ENCODE measurements at regions not wholly inside any gene's neighbourhood (a gene's known extent, or its start where the extent isn't known, plus 50 kb on each side); places are given as distances from the start of the nearest gene placed in this dataset.

DNA sequence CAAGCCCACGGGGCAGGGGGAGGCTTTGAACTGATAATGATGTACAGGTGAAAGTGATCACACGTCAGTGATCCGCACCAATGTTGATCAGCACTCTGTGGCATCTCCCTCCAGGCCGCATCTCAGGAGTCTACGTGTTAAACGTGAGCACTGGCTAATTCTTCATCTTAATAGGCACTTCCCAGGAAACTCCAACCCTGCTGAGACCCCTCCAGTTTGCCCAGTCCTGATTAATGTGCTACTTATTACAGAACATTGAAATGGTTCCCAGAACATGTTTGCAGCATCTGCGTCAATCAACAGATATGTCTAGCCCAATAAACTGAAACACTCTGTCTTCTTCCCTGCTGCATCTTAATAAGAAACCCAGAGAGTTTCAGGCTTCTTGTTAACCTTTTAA, 298.4 kb downstream of the DEPDC1B start:
- FAIRE-seq (no peak), DNase-seq (ENCODE audit: low read depth, low spot score) (no peak)
- intact Hi-C loops (cut with micrococcal nuclease) (no loop called here), dilution Hi-C loops (cut with MboI; ENCODE audit: extremely low pct_ligation_motif_present, low sequenced_read_pairs) (no loop called here)
- no peak overlapping the region for H3K27ac ChIP-seq (ENCODE audit: insufficient read depth, low read depth, low read length)
- no peaks in the 10 kb centered on the region for H4K20me1 ChIP-seq (replicated peaks; ENCODE audit: control insufficient read depth, extremely low read depth, insufficient read depth, low read length)
- H3K9ac ChIP-seq (replicated peaks; ENCODE audit: extremely low read depth, insufficient read depth, low read length): no peak overlapping the region
- no peaks in the 10 kb centered on the region for H3K4me1 ChIP-seq (ENCODE audit: control insufficient read depth, extremely low read depth, insufficient read depth, low read length)
- H3K4me3 ChIP-seq (replicated peaks in 1 of 3; ENCODE audit: insufficient read depth in 1 of 3, low read depth in 1 of 3, low read length in 3 of 3): no peak overlapping the region
- no peaks in the 10 kb centered on the region for H3K9me3 ChIP-seq (replicated peaks; ENCODE audit: control insufficient read depth, insufficient read depth, low read length)
- H3K9me1 ChIP-seq (replicated peaks; ENCODE audit: control insufficient read depth, extremely low read depth, insufficient read depth, low read length): no peaks in the 10 kb centered on the region
- TF ChIP-seq MYC (IDR thresholded peaks at IDR 0.05; ENCODE audit: low read depth, low read length) (no peak), POLR2AphosphoS5 (IDR thresholded peaks at IDR 0.05; ENCODE audit: insufficient read depth, low read depth, low read length) (no peak), GATA2 (IDR thresholded peaks at IDR 0.05; ENCODE audit: insufficient read depth, insufficient read length, low read depth, low read length) (no peak), JUN (IDR thresholded peaks at IDR 0.05; ENCODE audit: borderline replicate concordance, insufficient read depth, insufficient read length, low read depth) (no peak), EZH2 (IDR thresholded peaks at IDR 0.05; ENCODE audit: borderline replicate concordance, low read depth, low read length, severe bottlenecking) (no peak)
- H3K4me2 ChIP-seq (ENCODE audit: insufficient read depth, low read length): no peak overlapping the region
- ChIA-PET CTCF (no interaction called here), POLR2A (no interaction called here)
- no peak overlapping the region for H2AFZ ChIP-seq (ENCODE audit: low read depth, low read length)
- H3K79me2 ChIP-seq (ENCODE audit: control insufficient read depth, insufficient read depth, low read length): no peaks in the 10 kb centered on the region
- no peaks in the 10 kb centered on the region for H3K27me3 ChIP-seq (ENCODE audit: control insufficient read depth in 2 of 2, insufficient read depth in 2 of 2, low read length in 2 of 2)
- H3K36me3 ChIP-seq (ENCODE audit: control insufficient read depth in 2 of 2, extremely low read depth in 1 of 2, insufficient read depth in 2 of 2, low read length in 2 of 2): no peaks in the 10 kb centered on the region
- BruUV-seq (replicated peaks): no TSS peak

DNA sequence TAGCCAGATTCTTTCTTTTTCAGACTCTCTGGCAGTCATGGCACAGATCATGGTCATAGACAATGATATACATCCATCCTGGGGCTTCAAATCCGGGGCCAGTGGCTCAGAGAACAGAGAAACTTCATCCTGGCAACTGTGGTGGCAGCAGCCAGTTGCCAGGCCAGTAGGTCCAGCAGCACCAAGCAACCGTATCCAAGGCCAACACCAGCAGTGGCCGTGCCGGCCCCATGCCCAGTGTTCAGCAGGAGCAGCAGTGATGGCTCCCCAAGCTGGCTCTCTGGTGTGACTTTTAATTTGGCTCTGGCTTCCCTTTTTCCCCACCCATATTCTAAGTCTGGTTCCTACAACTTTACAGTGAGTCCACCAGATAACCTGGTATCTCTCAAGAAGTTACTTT, 300.5 kb downstream of the DEPDC1B start:
- no peak for TF ChIP-seq POLR2AphosphoS5 (IDR thresholded peaks at IDR 0.05; ENCODE audit: insufficient read depth, low read depth, low read length)
- BruUV-seq (replicated peaks): no TSS peak
- Histone ChIP-seq H3K27ac (ENCODE audit: insufficient read depth, low read depth, low read length) (no peak overlapping the region), H3K9ac (replicated peaks; ENCODE audit: extremely low read depth, insufficient read depth, low read length) (no peak overlapping the region), H3K4me3 (replicated peaks in 1 of 3; ENCODE audit: insufficient read depth in 1 of 3, low read depth in 1 of 3, low read length in 3 of 3) (no peak overlapping the region), H3K4me2 (ENCODE audit: insufficient read depth, low read length) (no peak overlapping the region), H3K27me3 (ENCODE audit: control insufficient read depth in 2 of 2, insufficient read depth in 2 of 2, low read length in 2 of 2) (no peaks in the 10 kb centered on the region), H3K4me1 (ENCODE audit: control insufficient read depth, extremely low read depth, insufficient read depth, low read length) (no peaks in the 10 kb centered on the region), H4K20me1 (replicated peaks; ENCODE audit: control insufficient read depth, extremely low read depth, insufficient read depth, low read length) (no peaks in the 10 kb centered on the region), H3K36me3 (ENCODE audit: control insufficient read depth in 2 of 2, extremely low read depth in 1 of 2, insufficient read depth in 2 of 2, low read length in 2 of 2) (no peaks in the 10 kb centered on the region), H2AFZ (ENCODE audit: low read depth, low read length) (no peak overlapping the region), H3K9me1 (replicated peaks; ENCODE audit: control insufficient read depth, extremely low read depth, insufficient read depth, low read length) (no peaks in the 10 kb centered on the region), H3K79me2 (ENCODE audit: control insufficient read depth, insufficient read depth, low read length) (no peaks in the 10 kb centered on the region), H3K9me3 (replicated peaks; ENCODE audit: control insufficient read depth, insufficient read depth, low read length) (no peaks in the 10 kb centered on the region)
- FAIRE-seq (no peak), DNase-seq (ENCODE audit: low read depth, low spot score) (no peak)
- POLR2A ChIA-PET: no interaction called here
- CTCF ChIA-PET: no interaction called here
- dilution Hi-C loops (cut with MboI; ENCODE audit: extremely low pct_ligation_motif_present, low sequenced_read_pairs) (no loop called here), intact Hi-C loops (cut with micrococcal nuclease) (no loop called here)

All from endothelial cell of umbilical vein (primary cell).